C4-2B (cell line): ENCODE measurements at regions not wholly inside any gene's neighbourhood (a gene's known extent, or its start where the extent isn't known, plus 50 kb on each side); places are given as distances from the start of the nearest gene placed in this dataset.

Experiments used
- H3K27ac ChIP-seq: fragments of 450-650 bp; 2 replicates; pipeline ENCODE4 v1.5.1; 2017
- CTCF ChIP-seq: fragments of 450-650 bp; conservative IDR thresholded peaks from 2 replicates; pipeline ENCODE4 v1.5.1; 2017; ENCODE audit warnings: mild to moderate bottlenecking
- ZFX ChIP-seq: fragments of 450-650 bp; IDR thresholded peaks from 2 replicates; pipeline ENCODE4 v1.6.1; 2017

GRCh38 chr10:94217411-94217810, 145.3 kb downstream of the NOC3L start:
- H3K27ac ChIP-seq, result no peak overlapping the region
- TF ChIP-seq CTCF (no peak), ZFX (no peak)

GRCh38 chr10:94218493-94219183, 144.1 kb downstream of the NOC3L start:
- TF ChIP-seq CTCF (no peak), ZFX (no peak)

GRCh38 chr10:94219829-94220228, 142.9 kb downstream of the NOC3L start:
- TF ChIP-seq CTCF (no peak), ZFX (no peak)
- H3K27ac ChIP-seq, result no peak overlapping the region

More at GRCh38 chr10:94218493-94219183, 144.1 kb downstream of the NOC3L start:
- no peak overlapping the region for H3K27ac ChIP-seq

GRCh38 chr10:94220717-94221116, 142.0 kb downstream of the NOC3L start:
- no peak for TF ChIP-seq CTCF
- no peak for TF ChIP-seq ZFX
- H3K27ac ChIP-seq, result no peak overlapping the region

GRCh38 chr10:94223702-94224370, 138.9 kb downstream of the NOC3L start:
- H3K27ac ChIP-seq, result no peak overlapping the region
- TF ChIP-seq CTCF (no peak), ZFX (no peak)

- TF ChIP-seq CTCF (no peak), ZFX (no peak)
These were observed 138.1 kb downstream of the NOC3L start for GRCh38 chr10:94224656-94225055.

GRCh38 chr10:94225589-94225988, 137.2 kb downstream of the NOC3L start:
- TF ChIP-seq CTCF (peak; percentile 12), ZFX (no peak)
- no peak overlapping the region for H3K27ac ChIP-seq

More at GRCh38 chr10:94224656-94225055, 138.1 kb downstream of the NOC3L start:
- no peak overlapping the region for H3K27ac ChIP-seq
